HG03139 (cell line): ENCODE measurements at regions not wholly inside any gene's neighbourhood (a gene's known extent, or its start where the extent isn't known, plus 50 kb on each side); places are given as distances from the start of the nearest gene placed in this dataset.

Source experiments
- ATAC-seq: cut with Tn5 transposase; IDR thresholded peaks from one replicate; pipeline ENCODE4 v1.9.1; 2021; ENCODE audit not compliant: unreplicated experiment

DNA sequence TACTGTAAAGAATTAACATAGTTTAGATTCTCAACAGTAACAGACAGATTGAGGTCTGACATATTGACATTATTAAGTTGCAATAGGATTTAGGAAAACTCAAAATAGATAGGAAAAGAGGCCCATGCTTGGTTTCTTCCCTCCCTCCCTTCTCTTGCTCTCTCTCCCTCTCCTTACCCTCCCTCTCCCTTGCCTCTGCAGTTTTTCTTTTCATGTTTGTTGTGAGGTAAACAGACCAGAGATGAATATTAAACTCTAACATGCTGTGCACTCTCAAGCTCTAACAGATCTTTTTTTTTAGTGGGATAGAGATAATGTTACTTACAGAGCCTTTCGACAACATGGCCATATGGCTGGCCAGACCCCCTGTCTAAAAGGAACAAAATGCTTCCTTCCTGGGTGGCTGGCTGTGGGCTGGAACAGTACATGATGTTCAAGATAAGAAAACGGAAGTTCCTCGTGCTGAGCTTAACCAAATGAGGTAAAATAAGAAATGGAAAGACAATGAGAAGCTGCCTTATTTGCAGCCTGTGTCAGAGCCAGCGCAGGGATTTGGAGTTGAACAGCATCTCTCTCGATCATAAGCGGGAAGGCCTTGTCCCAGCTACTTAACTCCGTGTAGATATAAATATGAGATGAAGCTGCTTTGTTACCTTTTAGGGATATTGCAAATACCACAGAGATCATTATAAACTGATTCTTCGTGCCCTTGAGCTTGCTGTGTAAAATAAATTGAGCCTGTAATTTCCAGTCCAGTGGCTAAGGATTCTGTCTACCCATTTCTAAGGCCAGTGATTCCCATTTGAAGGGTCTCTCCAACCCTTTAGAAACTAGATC lies 391.9 kb upstream of the NPVF start:
- no peak for ATAC-seq

- no peak for ATAC-seq
Observed at GRCh38 chr7:25621993-25622392, 393.7 kb upstream of the NPVF start.

- ATAC-seq = no peak
Observed at GRCh38 chr7:25622695-25623094, 394.4 kb upstream of the NPVF start.

- no peak for ATAC-seq
Observed at GRCh38 chr7:25624051-25624450, 395.8 kb upstream of the NPVF start.

- no peak for ATAC-seq
Observed at GRCh38 chr7:25624833-25625232, 396.5 kb upstream of the NPVF start.

- ATAC-seq = no peak
Observed at GRCh38 chr7:25625306-25625992, 397.2 kb upstream of the NPVF start.

DNA sequence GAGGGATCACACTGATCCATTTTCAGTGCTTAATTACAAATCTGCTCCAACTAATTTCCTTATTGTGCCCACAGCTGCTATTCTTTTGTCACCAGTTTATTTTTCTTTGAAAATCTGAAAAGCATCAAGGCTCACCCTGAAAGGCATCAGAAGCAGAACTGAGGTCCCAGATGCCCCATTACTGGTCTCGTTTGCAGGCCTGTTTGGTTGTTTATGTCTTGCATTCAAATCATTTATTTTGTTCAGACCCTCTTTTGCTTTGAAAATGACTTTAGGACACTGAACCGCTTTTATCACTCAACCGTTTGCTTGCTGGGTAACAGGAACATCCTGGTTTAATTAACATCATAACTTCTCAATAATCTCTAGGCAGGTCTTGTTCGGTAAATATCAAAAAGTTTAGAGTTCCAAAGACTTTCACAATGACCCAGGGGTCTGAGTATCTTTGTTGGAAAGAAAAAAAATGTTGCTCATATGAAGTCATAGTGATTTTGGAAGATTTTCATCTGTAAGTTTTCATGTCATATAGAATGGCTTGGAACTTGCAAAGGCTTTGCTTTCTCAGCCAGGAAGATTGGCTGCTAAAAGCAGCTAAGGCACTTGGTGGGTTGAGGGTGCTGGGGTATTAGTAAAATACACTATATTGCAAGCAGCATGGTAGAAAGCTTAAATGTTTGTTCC lies 398.3 kb upstream of the NPVF start:
- no peak for ATAC-seq

DNA sequence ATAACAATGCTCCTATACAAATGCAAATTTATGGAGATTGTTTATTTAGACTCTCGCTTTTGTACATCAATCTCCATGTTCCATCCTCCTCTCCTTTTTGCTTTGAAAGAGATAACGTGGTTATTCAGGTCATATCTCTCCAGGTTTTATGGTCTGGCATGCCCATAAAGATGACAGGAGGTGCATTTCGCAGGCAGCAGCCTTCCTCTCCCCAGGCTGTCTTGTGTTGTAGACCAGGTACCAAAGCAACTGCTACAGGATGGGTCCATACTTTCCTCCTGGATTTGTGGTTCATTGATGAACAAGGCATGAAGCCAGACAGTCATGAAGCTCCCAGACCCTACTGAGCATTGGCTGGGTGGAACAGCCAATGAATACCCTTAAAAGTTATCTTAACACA lies 400.2 kb upstream of the NPVF start:
- no peak for ATAC-seq

GRCh38 chr7:25632616-25633015 lies 404.3 kb upstream of the NPVF start:
- ATAC-seq = no peak

DNA sequence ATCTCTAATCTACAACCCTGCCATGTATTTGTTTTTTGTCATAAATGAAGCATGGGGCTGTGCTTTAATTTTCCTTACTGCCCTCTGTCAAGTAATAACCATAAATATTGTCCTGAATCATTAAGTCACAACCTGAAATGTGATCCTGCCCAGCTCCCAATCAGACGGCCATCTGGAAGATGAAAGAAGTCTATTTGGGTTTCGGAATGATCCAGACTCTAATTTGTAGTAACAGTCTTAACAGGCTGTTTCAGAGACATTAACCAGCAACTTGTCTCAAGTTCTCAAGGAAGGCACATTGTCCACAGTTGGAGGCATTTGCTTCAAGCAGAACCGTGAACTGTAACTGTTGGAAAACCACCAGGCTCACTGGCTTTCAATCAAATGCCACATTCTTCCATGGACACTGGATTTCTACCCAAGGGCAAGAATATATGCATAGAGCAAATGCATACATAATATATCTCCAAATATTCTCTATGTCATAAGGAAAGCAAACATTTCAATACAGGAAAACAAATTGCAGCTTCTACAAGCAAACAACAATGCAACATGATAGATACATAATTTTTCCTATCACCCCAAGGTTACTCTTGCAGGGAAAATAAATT lies 405.2 kb upstream of the NPVF start:
- ATAC-seq = no peak

DNA sequence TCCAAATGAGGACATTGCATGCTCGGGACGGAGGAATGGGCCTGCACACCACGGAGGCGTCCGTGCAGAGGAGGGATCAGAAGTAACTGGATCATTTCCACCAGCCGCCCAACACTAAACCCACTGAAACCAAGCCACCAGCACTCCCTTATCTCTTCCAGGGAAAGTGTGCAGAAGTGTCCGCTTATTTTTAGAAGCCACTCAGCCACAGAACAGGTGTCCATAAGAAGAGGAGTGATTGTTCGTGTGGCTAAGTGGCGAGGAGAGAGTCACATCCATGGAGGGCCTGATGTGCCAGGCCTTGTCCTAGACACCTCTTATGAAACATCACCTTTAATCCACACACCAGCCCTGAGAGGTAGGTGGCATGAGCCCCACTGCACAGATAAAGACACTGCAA lies 407.9 kb upstream of the NPVF start:
- ATAC-seq = no peak

GRCh38 chr7:25636871-25637283 lies 408.6 kb upstream of the NPVF start:
- ATAC-seq = no peak

GRCh38 chr7:25638068-25638467 lies 409.8 kb upstream of the NPVF start:
- no peak for ATAC-seq

DNA sequence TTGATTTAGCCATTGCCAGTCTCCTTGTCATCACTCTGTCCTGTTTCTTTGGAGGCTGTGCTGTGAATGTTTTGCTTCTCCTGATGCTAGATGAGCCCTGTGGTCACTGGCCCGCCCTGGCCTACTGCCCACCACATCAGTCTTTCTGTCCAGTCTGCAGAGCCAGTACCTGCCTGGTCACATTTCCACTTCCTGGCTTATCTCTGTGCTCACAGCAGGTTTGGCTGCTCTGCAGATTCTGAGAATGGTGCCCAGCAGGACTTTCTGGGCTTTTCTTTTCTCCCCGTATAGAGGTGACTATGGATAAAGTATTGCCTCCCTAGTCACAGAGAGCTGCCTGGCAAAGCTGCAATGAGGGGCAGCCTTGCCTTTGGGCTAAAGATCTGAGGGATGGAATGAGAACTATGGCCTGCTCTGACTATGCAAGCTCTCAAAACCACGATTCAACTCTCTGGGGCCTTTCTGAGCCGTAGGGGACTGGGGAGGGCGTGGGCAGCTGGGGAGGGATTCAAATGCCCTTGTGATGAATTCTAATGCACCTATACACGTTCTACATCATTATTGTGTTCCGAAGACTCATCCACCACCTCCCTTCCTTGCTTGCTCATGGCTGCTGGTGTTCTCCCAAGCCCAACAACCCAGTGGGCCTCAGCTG lies 410.4 kb upstream of the NPVF start:
- no peak for ATAC-seq

GRCh38 chr7:25642849-25643248 lies 414.6 kb upstream of the NPVF start:
- no peak for ATAC-seq

- ATAC-seq = no peak
Observed at GRCh38 chr7:25643286-25643685, 415.0 kb upstream of the NPVF start.

GRCh38 chr7:25643770-25644394 lies 415.6 kb upstream of the NPVF start:
- no peak for ATAC-seq

DNA sequence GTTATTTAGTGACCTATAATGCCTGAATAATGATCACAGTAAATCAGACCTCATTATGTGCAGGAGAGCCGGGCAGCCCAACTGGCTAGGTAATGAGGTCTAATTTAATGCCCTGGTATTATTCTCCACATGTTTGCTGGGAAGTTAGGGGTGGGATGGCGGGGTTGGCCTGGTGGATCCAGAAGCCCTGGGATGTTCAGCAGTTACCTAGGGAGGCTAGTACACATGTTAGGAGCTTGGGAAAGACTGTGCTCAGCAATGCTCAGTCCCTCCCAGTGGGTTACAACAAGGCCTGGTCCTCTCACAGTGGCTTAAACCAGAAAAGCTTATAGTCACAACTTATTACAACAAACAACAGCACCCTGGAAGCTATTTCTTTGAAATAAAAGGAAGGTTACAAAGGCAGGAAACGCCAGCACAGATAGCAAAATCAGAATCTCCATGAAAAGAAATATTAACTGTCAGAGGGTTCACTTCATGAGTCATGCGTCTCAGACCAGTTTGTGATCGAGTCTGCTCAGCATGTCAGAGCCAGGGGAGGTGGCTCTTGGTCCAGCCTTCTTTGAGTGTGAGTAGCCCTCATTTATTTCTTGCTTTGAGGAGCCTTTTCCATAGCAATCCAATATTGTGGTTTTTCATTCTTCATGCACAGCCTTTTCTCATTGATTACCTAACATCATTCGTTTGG lies 418.6 kb upstream of the NPVF start:
- no peak for ATAC-seq

- ATAC-seq = no peak
Observed at GRCh38 chr7:25647872-25648271, 419.6 kb upstream of the NPVF start.

- ATAC-seq = no peak
Observed at GRCh38 chr7:25652366-25652765, 424.1 kb upstream of the NPVF start.
